ENCODE measurements at regions not wholly inside any gene's neighbourhood (a gene's known extent, or its start where the extent isn't known, plus 50 kb on each side); places are given as distances from the start of the nearest gene placed in this dataset.
"Not testable (repeated sequence)": the region's sequence is repeated elsewhere in the genome, so short reads cannot be mapped to it uniquely, and the experiment has no call there.

DNA sequence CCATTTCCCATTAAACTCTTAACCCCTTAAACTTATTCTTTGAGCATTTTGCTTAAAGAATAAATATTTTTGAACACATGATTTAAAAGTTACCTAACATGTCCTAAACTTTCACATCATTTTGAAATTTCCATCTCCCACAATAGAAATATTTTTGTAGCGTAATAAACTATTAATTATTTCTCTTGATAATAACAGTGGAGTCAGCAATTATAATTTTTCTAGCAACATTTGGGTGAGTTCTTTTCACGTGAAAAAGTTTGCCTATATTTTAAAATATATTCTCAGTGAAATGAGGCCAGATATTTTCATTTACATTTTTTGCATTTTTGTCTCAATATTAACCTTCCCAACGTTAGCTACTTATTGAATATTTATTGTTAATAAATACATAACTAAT lies 320.4 kb upstream of the CRIM1 start:
- no peak for DNase-seq

DNA sequence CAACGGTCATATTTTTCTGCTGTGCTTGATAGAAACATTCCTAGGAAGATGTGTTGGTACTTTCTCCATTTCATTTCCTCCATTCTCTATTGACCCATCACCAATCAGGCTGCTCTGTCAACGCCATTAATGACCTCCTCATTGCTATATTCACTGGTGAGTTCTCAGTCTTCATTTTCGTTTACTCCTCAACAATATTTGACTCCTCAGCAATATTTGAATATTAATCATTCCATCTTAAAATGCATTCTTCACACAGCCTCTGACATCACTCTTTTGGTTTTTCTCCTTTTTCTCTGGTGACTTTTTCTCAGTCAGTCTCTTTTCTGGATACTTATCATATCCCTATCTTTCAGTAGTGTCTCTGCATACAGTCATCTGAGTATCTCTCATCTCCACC lies 323.5 kb upstream of the CRIM1 start:
- DNase-seq: no peak

DNA sequence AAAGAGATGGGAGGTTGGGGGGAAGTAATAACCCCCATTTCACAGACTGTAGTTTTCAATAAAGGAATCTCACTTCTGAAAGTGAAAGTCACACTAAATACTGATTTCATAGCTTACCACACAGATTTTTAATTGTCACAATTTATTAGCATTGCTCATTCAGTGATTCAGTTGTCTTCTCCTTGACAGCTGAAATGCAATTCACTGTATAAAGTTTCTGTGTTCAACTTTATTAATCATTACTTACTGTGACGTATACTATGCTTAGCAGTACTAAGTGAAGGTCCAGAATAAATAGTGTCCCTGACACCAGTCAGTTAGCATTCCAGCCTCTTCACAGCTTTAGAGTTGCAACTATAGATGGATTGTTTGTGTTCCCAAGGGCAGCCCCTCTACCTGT lies 324.1 kb upstream of the CRIM1 start:
- no peak for DNase-seq

DNA sequence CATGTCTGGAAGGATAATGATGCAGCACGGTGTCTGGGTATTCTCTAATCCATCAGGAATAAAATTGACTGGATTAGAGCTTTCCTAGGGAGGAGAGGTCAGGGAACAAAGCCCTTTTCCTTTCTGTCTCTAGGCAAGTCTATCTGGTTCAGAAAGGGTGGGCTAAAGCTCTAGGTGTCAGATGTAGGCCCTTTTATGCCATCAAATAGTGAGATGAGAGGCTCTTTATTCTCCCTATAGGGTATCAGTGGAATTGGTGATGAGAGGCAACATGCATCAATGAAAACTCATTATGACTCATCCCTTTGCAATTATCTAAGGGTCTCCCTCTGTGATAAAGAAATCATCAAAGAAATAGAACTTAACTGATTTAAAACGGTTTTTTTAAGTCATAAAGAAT lies 328.0 kb upstream of the CRIM1 start:
- no peak for DNase-seq

DNA sequence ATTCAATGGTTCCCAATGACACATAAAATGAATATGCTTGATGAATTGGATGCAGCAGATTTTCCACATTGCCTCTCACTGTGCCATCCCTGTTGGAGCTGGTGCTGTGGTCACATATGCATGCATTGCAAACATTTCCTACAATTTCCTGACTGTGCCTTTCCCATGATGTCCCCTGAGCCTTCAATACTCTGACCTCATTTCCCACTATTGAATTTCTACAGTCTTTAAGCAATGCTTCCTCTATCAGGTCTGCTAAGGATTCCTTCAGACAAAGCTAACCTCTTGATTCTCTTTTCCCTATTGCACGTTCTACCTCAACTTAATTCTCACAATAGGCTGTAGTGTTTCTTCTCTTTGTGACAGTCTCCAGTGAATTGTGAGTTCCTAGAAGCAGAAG lies 342.5 kb upstream of the CRIM1 start:
- DNase-seq: no peak

DNA sequence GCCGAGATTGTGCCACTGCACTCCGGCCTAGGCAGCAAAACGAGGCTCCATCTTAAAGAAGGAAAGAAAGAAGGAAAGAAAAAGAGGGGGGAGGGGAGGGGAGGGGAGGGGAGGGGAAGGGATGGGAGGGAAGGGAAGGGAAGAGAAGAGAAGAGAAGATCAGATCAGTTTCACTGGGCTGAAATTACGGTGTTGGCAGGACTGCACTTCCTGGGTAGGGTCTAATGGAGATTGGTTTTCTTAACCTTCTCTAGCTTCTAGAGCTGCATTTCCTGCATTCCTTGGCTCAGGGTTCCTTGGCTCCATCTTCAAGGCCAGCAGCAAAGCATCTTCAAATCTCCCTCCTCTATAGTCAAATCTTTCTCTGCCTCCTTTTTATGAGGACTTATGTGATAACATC lies 349.1 kb upstream of the CRIM1 start:
- no peak for DNase-seq

DNA sequence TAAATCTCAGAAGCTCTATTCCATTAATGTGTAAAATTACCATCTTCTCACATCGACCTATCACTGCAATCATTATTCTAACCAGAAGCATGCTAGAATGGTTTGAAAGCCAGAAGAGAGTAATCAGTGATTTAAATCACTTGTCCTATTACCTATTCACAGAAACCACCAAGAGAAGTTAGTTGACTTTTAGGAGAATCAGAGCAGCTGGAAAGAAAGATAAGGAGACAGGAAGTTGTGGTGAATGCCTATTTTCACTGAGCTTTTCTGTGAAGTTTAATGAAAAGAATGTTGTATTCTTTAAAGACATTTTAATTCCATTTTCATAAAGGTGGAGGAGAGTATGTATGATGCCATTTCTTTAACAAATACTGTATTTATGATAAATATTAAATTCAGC lies 352.6 kb upstream of the CRIM1 start:
- no peak for DNase-seq

DNA sequence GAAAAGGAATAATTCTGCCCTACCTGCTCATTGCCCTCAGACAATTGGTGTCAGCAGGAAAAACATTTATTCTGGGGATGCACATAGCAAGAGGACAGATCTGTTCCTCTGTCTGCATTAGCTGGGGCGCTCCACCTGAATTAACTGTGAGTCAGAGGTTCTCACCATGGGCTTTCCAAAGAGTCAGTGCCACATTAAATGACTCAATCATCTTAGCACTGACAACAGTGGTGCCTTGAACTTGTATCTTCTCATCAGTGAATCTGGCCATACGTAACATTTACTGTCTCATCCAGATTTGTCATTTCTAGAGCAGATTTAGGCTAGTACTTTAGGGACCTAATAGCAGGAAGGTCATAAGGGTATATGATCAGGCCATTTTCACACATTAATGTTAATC lies 358.1 kb upstream of the CRIM1 start:
- DNase-seq: no peak

DNA sequence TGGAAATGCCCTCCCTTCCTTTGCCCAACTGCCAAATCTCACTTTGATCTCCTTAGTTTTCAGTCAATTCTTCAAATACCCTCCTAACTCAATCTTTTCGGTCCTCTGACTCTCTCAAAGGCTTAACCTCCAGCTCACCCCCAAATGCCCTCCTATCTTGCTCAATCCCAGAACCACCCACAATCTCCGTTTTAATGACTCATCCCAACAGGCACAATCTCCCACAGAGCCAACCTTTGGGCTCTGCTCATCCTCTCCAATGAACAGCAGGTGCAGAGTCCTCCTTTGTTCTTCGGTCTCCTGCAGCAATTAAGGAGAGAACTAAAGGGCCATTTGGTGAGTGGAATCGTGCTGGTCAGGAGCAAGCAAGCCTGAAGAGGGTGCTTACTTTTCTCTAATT lies 366.1 kb upstream of the CRIM1 start:
- no peak for DNase-seq

DNA sequence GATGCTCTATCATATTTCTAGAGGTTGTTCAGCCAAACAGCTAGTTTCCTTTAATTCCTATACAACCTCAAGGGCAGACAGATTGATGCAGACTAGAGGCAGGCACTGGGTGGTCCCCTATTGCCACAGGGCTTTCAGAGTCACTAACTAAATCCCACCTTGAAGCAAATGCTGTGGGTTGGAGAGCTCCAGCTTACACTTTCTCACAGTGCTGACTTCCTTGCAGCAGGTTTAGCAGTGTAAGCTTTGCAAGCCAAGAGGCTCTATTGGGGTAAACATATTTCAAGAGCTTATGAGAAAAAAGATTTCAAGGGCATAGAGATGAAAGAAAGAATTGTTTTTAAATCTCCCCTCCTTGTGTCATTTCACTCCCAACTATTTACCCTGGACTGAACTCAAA lies 366.5 kb upstream of the CRIM1 start:
- DNase-seq: no peak

DNA sequence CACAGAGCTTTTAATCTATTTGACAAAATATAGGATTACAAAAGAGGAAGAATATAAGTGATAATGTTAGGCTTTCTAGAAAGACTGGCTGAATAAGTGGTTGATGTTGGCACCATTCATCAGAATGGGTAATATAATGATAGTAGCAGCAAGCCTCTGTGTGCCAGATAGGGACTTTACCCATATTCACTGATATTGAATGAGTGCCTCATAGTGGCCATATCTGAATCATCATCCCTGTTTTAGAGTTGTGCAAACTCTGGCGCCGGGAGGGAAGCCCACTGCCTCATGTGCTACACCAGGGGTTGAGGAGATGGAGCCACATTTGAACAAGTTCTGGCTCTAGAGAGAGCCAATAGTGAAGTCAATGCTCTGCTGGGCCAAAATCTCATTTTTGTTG lies 368.7 kb upstream of the CRIM1 start:
- DNase-seq: no peak

DNA sequence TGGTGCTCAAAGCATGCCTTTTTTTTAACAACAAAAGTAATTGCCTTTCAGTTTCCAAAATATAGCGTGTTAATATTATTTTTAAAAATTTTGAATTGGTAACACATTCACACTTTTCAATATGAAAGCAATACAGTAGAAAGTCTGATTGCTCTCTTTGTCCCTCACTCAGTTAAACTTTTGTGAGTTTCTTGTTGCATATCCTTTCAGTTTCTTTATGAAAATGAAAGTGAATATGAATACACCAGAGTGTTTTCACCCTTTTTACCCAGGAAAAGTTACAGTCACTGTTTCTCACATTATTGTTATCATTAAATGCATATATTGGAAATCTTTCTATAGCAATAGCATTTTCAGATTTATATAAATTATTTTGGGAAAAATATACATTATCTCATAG lies 377.4 kb upstream of the CRIM1 start:
- no peak for DNase-seq

DNA sequence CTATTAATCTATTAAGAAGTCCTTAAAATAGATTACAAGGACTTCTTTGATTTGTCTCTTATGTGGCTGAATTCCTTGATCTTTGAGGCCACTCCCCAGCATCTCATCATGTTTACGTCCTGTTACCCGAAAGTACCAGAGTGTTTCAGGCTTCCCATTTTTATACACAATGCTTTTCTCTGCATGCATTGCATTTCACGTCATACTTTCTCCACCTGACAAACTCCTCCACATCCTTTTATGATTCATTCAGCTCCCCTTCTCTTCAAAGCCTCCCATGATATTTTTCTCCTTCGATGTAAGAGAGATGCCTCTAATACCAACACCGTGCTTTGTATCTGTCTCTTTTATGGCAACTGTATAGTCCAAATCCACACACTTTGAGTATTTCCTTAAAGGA lies 379.0 kb upstream of the CRIM1 start:
- no peak for DNase-seq

DNA sequence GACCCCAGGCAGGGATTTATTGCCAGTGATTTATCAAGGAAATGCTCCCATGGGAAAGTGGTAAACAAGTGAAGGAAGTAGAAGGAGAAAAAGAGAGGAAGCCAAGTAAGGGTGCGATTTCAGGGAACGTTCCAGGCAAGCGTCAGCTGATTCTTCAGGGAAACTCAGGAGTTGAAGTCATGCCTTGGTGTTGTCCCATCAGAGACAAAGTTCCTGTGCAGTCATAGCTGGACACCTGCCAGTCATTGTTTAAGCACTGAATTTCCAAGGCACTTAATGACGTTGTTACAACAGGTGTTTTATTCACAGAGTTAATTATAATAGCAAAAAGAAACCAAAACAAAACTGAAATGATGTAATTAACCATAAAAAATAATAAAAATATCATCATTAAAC lies 381.8 kb upstream of the CRIM1 start:
- DNase-seq: no peak

DNA sequence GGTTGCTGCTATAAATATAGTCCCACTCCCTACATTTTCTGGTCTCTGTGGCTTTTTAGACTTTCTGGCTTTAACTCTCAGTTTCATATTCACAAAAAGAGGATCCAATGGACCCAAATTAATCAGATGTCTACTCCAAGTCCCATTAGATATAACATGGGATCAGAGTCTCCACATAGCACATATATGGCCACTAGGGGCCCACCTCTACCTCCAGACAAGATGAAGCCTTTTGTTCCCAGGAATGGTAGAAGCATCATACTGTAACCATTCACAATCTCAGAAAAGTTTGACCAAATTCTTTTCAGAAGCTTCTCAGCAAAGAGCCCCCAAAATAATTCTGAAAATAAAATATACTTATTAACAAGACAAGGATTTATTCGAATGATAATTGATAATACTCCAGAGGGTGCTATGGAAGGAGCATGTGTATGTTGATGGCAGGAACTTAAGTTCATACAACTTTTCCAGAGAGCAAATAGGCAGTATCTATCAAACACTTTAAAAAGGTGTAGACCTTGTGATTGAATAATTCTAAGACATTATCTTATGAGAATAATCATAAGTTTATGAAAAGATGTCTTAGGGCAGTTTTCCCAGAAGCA lies 382.3 kb upstream of the CRIM1 start:
- no peak for DNase-seq

DNA sequence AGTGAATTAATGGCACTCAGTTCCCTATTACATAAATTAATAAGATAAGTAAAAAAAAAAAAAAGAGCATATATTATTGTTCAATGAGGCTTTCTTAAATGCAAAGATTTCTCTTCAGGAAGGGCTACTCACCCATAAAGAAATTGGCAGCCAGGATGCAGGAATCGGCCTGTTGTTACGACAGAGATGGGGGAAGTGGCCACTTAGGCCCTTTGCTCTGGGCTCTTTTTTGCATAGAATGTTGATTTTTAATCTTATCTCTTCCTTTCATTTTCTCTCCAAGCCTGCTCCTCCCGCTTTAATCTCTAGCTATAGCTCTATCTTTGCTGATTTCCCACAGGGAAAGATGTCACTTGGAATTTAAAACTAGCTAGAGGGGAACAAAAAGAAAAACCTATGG lies 391.8 kb upstream of the CRIM1 start:
- DNase-seq: no peak

DNA sequence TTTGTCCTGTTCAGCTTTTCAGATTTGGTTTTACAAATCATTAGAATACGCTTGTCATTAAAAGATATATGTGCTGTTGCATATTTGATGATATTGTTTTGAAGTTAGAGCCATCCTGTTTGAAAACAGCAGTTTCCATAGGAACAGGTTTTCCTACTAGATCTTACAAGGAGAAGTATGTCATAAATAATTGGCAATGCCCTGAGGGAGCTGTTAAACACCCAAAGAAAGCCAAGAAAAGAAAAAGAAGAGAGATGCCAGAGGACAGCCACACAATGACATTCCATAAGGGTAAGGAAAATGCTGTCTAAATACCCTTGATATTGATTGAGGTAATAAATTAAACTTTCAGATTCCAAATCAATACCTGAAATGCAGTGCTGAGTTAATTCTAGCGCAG lies 392.2 kb upstream of the CRIM1 start:
- no peak for DNase-seq

DNA sequence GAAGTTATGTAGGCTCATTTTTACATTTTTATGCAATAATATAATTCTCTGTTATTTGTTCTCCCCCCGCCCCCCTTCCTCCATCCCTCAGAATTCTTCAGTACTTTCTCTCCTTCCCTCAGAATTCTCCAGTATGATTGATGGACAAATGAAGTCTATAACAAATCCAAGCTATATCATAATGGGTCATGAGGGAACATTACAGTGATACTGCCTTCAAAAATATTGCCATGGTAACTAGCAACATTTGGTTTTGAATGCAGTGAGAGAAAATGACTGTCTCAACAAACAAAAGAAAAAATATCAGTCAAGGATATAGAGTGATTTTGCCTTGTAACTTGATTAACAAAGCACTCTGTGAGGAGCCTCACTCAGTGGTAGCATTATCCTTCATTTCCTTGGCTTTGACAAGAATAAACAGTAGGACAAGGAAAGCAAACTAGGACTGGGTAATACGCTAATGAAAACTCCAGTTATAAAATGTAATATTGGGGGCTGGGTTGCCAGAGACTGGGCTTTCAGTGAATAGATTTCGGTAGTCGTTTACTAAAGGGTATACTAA lies 392.9 kb upstream of the CRIM1 start:
- DNase-seq: no peak

DNA sequence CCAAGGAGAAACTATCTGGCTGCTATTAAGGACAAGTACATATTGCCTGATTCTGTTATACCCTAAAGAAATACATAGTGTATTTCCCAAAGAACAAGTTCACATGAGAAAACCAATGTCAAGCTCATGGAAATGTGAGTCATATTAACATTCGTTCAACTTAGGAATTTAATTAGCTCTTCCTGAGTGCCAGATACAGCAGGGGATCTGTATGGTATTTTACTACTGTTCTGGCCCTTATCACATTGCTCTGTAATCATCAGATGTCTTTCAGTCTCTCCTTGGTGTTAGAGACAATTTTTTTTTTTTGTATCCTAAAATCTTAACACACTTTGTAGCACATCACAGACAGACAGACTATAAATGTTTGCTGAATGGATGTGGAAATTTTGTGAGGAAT lies 395.0 kb upstream of the CRIM1 start:
- DNase-seq: no peak

DNA sequence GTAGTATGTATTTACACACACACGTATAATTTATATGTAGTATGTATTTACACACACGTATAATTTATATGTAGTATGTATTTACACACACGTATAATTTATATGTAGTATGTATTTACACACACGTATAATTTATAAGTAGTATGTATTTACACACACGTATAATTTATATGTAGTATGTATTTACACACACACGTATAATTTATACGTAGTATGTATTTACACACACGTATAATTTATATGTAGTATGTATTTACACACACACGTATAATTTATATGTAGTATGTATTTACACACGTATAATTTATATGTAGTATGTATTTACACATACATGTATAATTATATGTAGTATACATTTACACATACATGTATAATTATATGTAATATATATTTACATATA lies 398.5 kb upstream of the CRIM1 start:
- DNase-seq: not testable (repeated sequence)

DNA sequence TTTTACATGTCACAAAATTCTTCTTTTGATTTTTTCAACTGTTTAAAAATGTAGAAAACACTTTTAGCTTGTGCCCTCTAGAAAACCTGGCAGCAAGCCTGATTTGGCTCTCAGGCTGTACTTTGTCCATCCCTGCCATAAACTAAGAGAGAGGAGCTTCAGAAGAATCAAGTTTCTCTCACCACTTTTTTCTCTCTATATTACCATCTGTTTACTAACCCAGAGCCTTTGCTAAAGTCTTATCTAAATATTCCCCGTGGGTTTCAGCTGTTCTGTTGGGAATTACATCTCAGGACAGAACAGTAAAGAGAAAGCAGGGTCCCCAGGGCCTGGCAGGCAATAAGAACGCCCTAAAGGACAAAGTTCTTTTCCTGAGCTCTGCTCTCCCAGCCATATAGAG lies 409.1 kb upstream of the CRIM1 start:
- no peak for DNase-seq

DNA sequence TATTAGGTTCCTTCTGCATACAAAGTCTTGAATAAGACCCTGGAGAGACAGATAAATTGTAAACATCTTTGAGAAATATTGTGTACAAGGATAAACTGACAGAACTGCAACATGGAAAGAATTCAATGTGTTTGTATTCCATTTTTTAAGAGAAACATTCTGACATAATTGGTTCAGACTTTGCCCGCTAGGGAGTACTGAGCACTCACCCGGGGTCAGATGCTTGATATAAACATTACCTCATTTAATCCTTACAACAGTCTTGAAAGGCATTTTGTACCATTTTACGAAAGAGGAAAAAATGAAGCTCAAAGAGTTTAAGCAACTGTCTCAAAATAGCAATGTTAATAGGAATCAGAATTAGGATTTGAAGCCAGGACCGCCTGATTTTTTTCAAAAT lies 416.7 kb upstream of the CRIM1 start:
- no peak for DNase-seq

DNA sequence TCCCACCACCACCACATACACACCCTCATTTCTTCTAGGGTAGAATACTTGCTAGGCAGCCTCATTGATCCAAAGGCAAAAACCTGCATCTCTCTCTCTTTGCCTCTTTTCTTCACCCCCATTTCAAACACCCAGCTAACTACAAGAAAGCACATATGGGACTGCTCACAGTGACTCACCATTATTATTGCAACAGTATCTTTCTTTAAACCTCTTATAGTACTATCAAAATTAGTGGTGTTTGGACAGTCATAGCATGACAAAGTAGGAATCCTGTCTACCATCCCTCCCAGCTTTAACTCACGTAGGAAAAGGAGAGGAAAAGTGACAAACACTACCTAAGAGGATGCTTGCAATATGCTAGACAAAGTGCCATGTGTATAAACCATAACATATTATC lies 422.5 kb upstream of the CRIM1 start:
- DNase-seq: no peak

DNA sequence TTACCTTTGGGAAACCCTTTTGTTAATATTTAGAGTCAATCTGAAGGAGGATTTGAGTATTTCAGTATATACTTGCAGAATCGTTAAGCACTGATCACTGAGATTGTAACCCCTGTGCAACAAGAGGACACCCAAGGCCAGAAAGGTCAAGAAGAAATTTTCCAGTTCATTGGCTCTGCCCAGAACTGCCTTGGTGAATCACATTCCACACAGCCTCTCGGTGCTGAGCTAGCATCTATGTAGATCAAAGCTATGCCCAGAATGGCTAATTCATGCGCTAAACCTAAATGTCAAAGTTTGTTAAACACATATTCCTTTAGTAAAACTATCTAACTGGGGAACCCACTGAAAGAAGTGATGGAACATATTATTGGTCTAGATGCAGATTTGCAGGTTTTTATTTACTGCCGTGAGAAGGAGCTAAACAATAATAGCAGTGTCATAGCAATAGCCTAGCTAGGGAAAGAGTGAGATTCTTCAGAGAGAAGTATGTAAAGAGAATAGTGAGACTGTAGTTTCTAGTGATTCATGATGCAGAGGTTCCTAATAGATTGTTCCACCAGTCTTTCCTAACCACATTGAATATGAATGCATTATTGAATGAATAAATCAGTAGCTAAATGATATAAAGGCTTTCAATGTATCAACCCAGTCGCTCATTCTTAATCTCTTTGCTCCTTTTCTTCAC lies 423.2 kb upstream of the CRIM1 start:
- DNase-seq: no peak

DNA sequence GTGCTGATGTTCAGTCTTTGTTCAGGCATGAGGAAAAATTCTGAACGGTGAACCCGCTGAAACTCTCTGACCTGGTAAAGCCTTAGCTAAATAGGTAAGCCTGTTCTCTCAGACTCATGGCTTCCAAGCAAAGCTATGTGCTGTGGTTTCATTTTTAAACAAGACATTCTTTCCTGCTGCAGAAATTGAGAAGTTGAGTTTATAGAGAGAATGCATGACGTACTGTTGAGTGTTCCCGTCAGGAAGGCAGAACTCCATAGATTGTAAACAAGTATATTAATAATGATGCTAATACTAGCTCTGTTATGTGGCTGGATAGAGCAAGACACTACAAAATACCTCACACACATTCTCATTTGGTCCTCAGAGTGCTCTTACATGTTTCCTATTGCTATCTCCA lies 424.0 kb upstream of the CRIM1 start:
- DNase-seq: no peak
